DOHH2 (cell line): ENCODE measurements at regions not wholly inside any gene's neighbourhood (a gene's known extent, or its start where the extent isn't known, plus 50 kb on each side); places are given as distances from the start of the nearest gene placed in this dataset.

Source experiments
- H3F3A ChIP-seq: fragments of 200-600 bp; sonication (generic), shearing (Covaris generic); 2 replicates; pipeline ENCODE4 v1.6.0; 2016; ENCODE audit warnings: antibody characterized with exemption, mild to moderate bottlenecking; ENCODE audit not compliant: control insufficient read depth, insufficient read depth
- H3K27ac ChIP-seq: fragments of 200-600 bp; sonication (generic); 2 replicates; pipeline ENCODE4 v1.5.1; 2014; ENCODE audit warnings: low read depth, mild to moderate bottlenecking, low read length, moderate library complexity
- H3K27me3 ChIP-seq: fragments of 200-600 bp; sonication (generic); 2 replicates; pipeline ENCODE4 v1.6.1; 2014; ENCODE audit warnings: mild to moderate bottlenecking, low read length, mixed read lengths; ENCODE audit not compliant: control insufficient read depth
- H3K36me3 ChIP-seq: fragments of 200-600 bp; sonication (generic); 2 replicates; pipeline ENCODE4 v1.6.1; 2014; ENCODE audit warnings: mild to moderate bottlenecking, low read length, moderate library complexity, mixed read lengths; ENCODE audit not compliant: control insufficient read depth
- H3K4me1 ChIP-seq: fragments of 200-600 bp; sonication (generic); 2 replicates; pipeline ENCODE4 v1.6.1; 2014; ENCODE audit warnings: mild to moderate bottlenecking, low read length, mixed read lengths; ENCODE audit not compliant: control insufficient read depth
- H3K4me2 ChIP-seq: fragments of 200-600 bp; sonication (generic); 2 replicates; pipeline ENCODE4 v1.6.0; 2014; ENCODE audit warnings: mild to moderate bottlenecking, low read length, moderate library complexity
- H3K4me3 ChIP-seq: fragments of 200-600 bp; sonication (generic); 2 replicates; pipeline ENCODE4 v1.5.1; 2014; ENCODE audit warnings: mild to moderate bottlenecking, low read length, mixed read lengths
- H3K79me2 ChIP-seq: fragments of 200-600 bp; sonication (generic); 2 replicates; pipeline ENCODE4 v1.6.1; 2014; ENCODE audit warnings: mild to moderate bottlenecking, low read length, mixed read lengths; ENCODE audit not compliant: control insufficient read depth
- H3K9me2 ChIP-seq: fragments of 200-600 bp; sonication (generic); replicated peaks from 2 replicates; pipeline ENCODE4 v1.6.1; 2014; ENCODE audit warnings: mild to moderate bottlenecking, low read length, mixed read lengths; ENCODE audit not compliant: control insufficient read depth
- H3K9me3 ChIP-seq: fragments of 200-600 bp; sonication (generic); 2 replicates; pipeline ENCODE4 v1.6.1; 2014; ENCODE audit warnings: antibody characterized with exemption, low read length, mixed read lengths; ENCODE audit not compliant: control insufficient read depth, insufficient read depth
- H4K20me1 ChIP-seq: fragments of 200-600 bp; sonication (generic); 2 replicates; pipeline ENCODE4 v1.6.0; 2014; ENCODE audit warnings: low read depth, mild to moderate bottlenecking, antibody characterized with exemption, low read length, moderate library complexity; ENCODE audit not compliant: control insufficient read depth, insufficient read depth
- EZH2phosphoT487 ChIP-seq: fragments of 200-600 bp; sonication (generic); IDR thresholded peaks from 2 replicates; pipeline ENCODE4 v1.6.1; 2017; ENCODE audit warnings: borderline replicate concordance, mild to moderate bottlenecking, antibody characterized with exemption, low read length, moderate library complexity, mixed read lengths
- TF ChIP-seq, protein P1 (sequence below): fragments of 200-600 bp; sonication (generic); IDR thresholded peaks from one replicate; pipeline ENCODE4 v1.5.1; 2014; ENCODE audit warnings: antibody characterized with exemption, mild to moderate bottlenecking, low read depth, low read length; ENCODE audit not compliant: poor library complexity, severe bottlenecking

DNA sequence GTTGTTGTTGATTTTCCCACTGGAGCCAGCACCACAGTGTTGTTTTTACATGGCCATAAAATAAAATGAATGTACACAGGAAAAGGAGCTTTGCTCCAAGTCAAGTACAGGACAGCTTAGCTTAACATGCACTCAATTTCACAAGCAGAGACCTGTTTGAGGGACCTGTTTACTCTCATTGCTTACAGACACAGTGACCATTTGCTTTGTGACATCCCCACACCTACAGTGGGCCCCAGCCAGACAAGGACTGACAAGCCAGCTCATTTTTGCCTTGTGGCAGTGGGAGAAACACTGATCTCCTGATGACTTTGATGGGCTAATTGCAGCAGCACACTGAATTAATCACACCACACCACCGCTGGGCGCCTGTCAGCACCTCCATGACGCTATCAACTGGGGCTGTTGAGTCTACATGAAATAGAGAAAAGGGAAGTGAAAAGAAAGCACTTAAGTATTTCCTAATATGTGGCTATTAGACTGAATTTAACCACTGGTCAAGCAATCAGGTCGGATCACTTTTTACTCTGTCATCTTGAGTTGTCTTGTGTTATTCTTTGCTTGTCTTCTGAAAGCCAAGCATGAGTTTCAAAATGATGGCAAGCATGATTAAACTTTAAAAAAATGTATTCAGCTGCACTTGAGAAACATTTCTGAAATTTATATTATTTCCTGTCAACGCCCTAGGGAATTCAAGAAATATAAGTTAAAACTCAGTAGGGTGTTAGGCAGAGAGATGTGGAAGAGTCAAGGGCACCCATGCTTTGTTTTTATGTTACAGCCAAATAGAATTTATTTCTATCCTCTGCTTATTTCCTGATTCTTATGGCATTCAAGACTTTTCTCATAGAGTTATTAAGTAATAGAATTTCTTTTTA, 557.7 kb downstream of the RAB28 start:
- peaks cover 7% of the 10 kb centered on the region for H3K4me1 ChIP-seq
- H3K4me3 ChIP-seq: no peak overlapping the region
- H3K79me2 ChIP-seq: no peaks in the 10 kb centered on the region
- H3F3A ChIP-seq: no peaks in the 10 kb centered on the region
- TF ChIP-seq, protein P1, sequence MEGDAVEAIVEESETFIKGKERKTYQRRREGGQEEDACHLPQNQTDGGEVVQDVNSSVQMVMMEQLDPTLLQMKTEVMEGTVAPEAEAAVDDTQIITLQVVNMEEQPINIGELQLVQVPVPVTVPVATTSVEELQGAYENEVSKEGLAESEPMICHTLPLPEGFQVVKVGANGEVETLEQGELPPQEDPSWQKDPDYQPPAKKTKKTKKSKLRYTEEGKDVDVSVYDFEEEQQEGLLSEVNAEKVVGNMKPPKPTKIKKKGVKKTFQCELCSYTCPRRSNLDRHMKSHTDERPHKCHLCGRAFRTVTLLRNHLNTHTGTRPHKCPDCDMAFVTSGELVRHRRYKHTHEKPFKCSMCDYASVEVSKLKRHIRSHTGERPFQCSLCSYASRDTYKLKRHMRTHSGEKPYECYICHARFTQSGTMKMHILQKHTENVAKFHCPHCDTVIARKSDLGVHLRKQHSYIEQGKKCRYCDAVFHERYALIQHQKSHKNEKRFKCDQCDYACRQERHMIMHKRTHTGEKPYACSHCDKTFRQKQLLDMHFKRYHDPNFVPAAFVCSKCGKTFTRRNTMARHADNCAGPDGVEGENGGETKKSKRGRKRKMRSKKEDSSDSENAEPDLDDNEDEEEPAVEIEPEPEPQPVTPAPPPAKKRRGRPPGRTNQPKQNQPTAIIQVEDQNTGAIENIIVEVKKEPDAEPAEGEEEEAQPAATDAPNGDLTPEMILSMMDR: no peak
- TF ChIP-seq EZH2phosphoT487: no peak
- H3K9me3 ChIP-seq: no peaks in the 10 kb centered on the region
- no peaks in the 10 kb centered on the region for H4K20me1 ChIP-seq
- no peak overlapping the region for H3K27ac ChIP-seq
- H3K36me3 ChIP-seq: no peaks in the 10 kb centered on the region
- H3K4me2 ChIP-seq: no peak overlapping the region
- no peaks in the 10 kb centered on the region for H3K9me2 ChIP-seq
- no peaks in the 10 kb centered on the region for H3K27me3 ChIP-seq

DNA sequence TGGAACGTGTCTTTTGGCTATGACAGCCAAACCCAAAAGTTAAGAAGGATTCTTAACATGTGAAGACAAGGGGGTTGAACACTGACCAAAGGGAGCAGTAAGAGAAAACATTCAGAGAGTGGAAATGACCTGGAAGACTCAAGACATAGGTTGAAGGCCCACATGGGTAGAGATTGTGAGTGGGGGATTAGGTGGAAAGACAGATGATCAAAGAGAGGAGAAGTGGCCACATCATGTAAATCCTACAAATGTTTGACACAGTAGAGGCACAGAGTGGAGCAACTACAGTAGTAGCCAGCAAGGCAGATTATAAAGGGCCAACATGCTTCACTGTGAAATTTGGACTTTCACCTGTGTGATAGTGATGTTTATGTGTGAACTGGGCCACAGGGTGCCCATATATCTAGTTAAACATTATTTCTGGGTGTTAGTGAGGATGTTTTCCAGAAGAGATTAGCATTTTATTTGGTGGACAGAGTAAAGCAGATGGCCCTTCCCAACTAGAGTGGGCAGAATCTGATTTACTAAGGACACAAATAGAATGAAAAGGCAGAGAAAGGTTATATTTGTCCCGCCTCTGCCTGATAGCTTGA, 559.3 kb downstream of the RAB28 start:
- no peaks in the 10 kb centered on the region for H3K36me3 ChIP-seq

DNA sequence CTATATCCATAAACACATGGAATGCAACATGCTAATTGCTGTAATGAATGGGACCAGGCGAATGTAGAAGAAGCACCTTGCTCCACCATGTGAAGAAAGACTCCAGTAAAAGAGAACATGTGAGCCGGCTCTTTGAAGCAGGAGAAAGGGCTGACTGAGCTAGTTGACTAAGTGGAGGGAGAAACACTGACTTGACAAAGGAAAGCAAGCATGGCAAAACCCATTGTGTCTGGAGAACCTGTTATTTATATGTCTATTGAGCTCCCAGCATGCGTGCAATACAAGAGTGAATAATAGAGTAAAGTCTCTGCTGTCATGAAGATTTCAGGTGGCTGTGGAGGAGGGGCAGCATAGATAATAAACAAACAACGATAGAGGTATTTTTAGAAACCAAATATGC, 559.9 kb downstream of the RAB28 start:
- Histone ChIP-seq H3F3A (no peaks in the 10 kb centered on the region), H3K4me2 (no peak overlapping the region), H4K20me1 (no peaks in the 10 kb centered on the region), H3K9me2 (no peaks in the 10 kb centered on the region), H3K9me3 (no peaks in the 10 kb centered on the region), H3K4me1 (peaks cover 7% of the 10 kb centered on the region), H3K36me3 (no peaks in the 10 kb centered on the region), H3K27me3 (no peaks in the 10 kb centered on the region), H3K27ac (no peak overlapping the region), H3K79me2 (no peaks in the 10 kb centered on the region), H3K4me3 (no peak overlapping the region)
- TF ChIP-seq, protein P1: no peak
- TF ChIP-seq EZH2phosphoT487: no peak

More for the DNA sequence above, 559.3 kb downstream of the RAB28 start:
- no peaks in the 10 kb centered on the region for H3K27me3 ChIP-seq
- H3K4me2 ChIP-seq: no peak overlapping the region
- H3K27ac ChIP-seq: no peak overlapping the region
- no peaks in the 10 kb centered on the region for H4K20me1 ChIP-seq
- H3K9me2 ChIP-seq: no peaks in the 10 kb centered on the region
- peaks cover 7% of the 10 kb centered on the region for H3K4me1 ChIP-seq
- TF ChIP-seq EZH2phosphoT487: no peak
- no peak overlapping the region for H3K4me3 ChIP-seq
- H3K79me2 ChIP-seq: no peaks in the 10 kb centered on the region
- H3F3A ChIP-seq: no peaks in the 10 kb centered on the region
- H3K9me3 ChIP-seq: no peaks in the 10 kb centered on the region

DNA sequence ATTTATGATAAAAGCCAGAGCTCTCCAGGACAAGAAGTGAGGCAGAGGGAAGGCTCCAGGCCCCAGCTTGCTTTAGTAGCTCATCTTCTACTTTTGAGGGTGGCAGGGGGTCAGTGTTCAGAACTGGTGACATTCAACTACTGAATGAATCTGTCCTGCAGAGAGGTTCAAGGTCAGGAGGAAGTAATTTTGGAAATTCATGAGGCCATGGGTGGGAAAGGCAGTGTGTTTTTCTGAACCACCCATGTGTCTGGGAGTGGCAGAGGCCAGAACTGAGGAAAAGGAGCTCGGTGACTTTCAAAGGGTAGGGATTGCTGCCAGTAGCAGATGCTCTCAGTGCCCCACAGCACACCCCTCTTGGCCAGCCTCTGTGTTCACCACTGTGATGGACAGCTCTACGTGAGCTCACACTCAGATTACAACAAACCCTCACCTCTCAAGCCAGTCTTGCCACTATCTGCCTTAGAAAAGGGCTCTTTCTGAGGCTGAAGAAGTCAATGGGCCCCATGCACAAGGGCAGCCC, 571.2 kb downstream of the RAB28 start:
- H3K36me3 ChIP-seq: no peaks in the 10 kb centered on the region
- no peaks in the 10 kb centered on the region for H3K9me2 ChIP-seq
- no peak overlapping the region for H3K4me3 ChIP-seq
- TF ChIP-seq EZH2phosphoT487: no peak
- TF ChIP-seq, protein P1: no peak
- no peaks in the 10 kb centered on the region for H3K27me3 ChIP-seq
- H3K27ac ChIP-seq: no peak overlapping the region
- H3K9me3 ChIP-seq: no peaks in the 10 kb centered on the region
- H4K20me1 ChIP-seq: no peaks in the 10 kb centered on the region
- H3K4me2 ChIP-seq: no peak overlapping the region
- no peaks in the 10 kb centered on the region for H3K4me1 ChIP-seq
- no peaks in the 10 kb centered on the region for H3K79me2 ChIP-seq
- no peaks in the 10 kb centered on the region for H3F3A ChIP-seq
